ENCODE measurements at regions not wholly inside any gene's neighbourhood (a gene's known extent, or its start where the extent isn't known, plus 50 kb on each side); places are given as distances from the start of the nearest gene placed in this dataset.

DNA sequence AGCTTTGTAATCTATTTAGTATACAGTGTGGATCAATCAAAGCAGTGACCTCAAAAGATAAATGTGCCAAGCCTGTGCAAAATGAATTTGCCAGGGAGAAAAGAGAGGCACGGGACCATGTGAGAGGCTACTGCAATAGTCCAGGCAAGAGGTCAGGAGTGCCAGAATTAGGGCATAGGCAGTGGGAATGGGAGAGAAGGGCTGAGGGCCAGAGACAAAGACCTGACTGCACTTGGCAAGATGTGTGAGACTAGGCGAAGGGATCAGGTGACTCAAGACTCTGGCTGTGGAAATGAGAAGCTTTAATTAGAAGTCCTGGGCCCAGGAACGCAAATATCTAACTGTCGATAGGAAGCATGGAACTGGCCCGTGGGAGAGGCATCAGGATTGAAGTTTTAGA, 168.1 kb downstream of the DHX15 start:
- TF ChIP-seq, protein P1, sequence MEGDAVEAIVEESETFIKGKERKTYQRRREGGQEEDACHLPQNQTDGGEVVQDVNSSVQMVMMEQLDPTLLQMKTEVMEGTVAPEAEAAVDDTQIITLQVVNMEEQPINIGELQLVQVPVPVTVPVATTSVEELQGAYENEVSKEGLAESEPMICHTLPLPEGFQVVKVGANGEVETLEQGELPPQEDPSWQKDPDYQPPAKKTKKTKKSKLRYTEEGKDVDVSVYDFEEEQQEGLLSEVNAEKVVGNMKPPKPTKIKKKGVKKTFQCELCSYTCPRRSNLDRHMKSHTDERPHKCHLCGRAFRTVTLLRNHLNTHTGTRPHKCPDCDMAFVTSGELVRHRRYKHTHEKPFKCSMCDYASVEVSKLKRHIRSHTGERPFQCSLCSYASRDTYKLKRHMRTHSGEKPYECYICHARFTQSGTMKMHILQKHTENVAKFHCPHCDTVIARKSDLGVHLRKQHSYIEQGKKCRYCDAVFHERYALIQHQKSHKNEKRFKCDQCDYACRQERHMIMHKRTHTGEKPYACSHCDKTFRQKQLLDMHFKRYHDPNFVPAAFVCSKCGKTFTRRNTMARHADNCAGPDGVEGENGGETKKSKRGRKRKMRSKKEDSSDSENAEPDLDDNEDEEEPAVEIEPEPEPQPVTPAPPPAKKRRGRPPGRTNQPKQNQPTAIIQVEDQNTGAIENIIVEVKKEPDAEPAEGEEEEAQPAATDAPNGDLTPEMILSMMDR (IDR thresholded peaks at IDR 0.05; ENCODE audit: low read length) = no peak
- TF ChIP-seq EZH2 (IDR thresholded peaks at IDR 0.05; ENCODE audit: borderline replicate concordance, low read length) = no peak

Measured in OCI-LY1 (cell line).